ENCODE measurements at regions not wholly inside any gene's neighbourhood (a gene's known extent, or its start where the extent isn't known, plus 50 kb on each side); places are given as distances from the start of the nearest gene placed in this dataset.

GRCh38 chr2:103784261-103784660 lies 1022.4 kb downstream of the TMEM182 start:
- no peak overlapping the region for H3K27ac ChIP-seq (ENCODE audit: low read depth, low read length)
- H3K4me3 ChIP-seq (ENCODE audit: low read depth in 1 of 2, low read length in 2 of 2) = no peak overlapping the region
- no peaks in the 10 kb centered on the region for H3K27me3 ChIP-seq (ENCODE audit: control insufficient read depth in 1 of 2, insufficient read depth in 2 of 2, low read length in 2 of 2)
- no peaks in the 10 kb centered on the region for H3K4me1 ChIP-seq (ENCODE audit: control insufficient read depth in 1 of 2, insufficient read depth in 2 of 2, low read length in 2 of 2)
- H3K9ac ChIP-seq (ENCODE audit: low read depth in 1 of 2, low read length in 2 of 2) = no peak overlapping the region
- no peaks in the 10 kb centered on the region for H3K9me3 ChIP-seq (ENCODE audit: control insufficient read depth in 1 of 2, low read length in 2 of 2)
- H3K36me3 ChIP-seq (ENCODE audit: control insufficient read depth in 1 of 2, insufficient read depth in 2 of 2, low read length in 2 of 2) = no peaks in the 10 kb centered on the region

GRCh38 chr2:103785432-103785831 lies 1023.6 kb downstream of the TMEM182 start:
- H3K27me3 ChIP-seq (ENCODE audit: control insufficient read depth in 1 of 2, insufficient read depth in 2 of 2, low read length in 2 of 2) = no peaks in the 10 kb centered on the region

GRCh38 chr2:103785956-103786355 lies 1024.1 kb downstream of the TMEM182 start:
- H3K27me3 ChIP-seq (ENCODE audit: control insufficient read depth in 1 of 2, insufficient read depth in 2 of 2, low read length in 2 of 2) = no peaks in the 10 kb centered on the region
- no peaks in the 10 kb centered on the region for H3K9me3 ChIP-seq (ENCODE audit: control insufficient read depth in 1 of 2, low read length in 2 of 2)
- no peaks in the 10 kb centered on the region for H3K4me1 ChIP-seq (ENCODE audit: control insufficient read depth in 1 of 2, insufficient read depth in 2 of 2, low read length in 2 of 2)
- no peak overlapping the region for H3K27ac ChIP-seq (ENCODE audit: low read depth, low read length)
- H3K36me3 ChIP-seq (ENCODE audit: control insufficient read depth in 1 of 2, insufficient read depth in 2 of 2, low read length in 2 of 2) = no peaks in the 10 kb centered on the region
- no peak overlapping the region for H3K9ac ChIP-seq (ENCODE audit: low read depth in 1 of 2, low read length in 2 of 2)
- no peak overlapping the region for H3K4me3 ChIP-seq (ENCODE audit: low read depth in 1 of 2, low read length in 2 of 2)

More at GRCh38 chr2:103785432-103785831, 1023.6 kb downstream of the TMEM182 start:
- H3K27ac ChIP-seq (ENCODE audit: low read depth, low read length) = no peak overlapping the region
- no peaks in the 10 kb centered on the region for H3K36me3 ChIP-seq (ENCODE audit: control insufficient read depth in 1 of 2, insufficient read depth in 2 of 2, low read length in 2 of 2)
- no peaks in the 10 kb centered on the region for H3K9me3 ChIP-seq (ENCODE audit: control insufficient read depth in 1 of 2, low read length in 2 of 2)
- no peak overlapping the region for H3K9ac ChIP-seq (ENCODE audit: low read depth in 1 of 2, low read length in 2 of 2)
- no peaks in the 10 kb centered on the region for H3K4me1 ChIP-seq (ENCODE audit: control insufficient read depth in 1 of 2, insufficient read depth in 2 of 2, low read length in 2 of 2)
- no peak overlapping the region for H3K4me3 ChIP-seq (ENCODE audit: low read depth in 1 of 2, low read length in 2 of 2)

GRCh38 chr2:103788389-103788788 lies 1026.6 kb downstream of the TMEM182 start:
- Histone ChIP-seq H3K4me3 (ENCODE audit: low read depth in 1 of 2, low read length in 2 of 2) (no peak overlapping the region), H3K4me1 (ENCODE audit: control insufficient read depth in 1 of 2, insufficient read depth in 2 of 2, low read length in 2 of 2) (no peaks in the 10 kb centered on the region), H3K9me3 (ENCODE audit: control insufficient read depth in 1 of 2, low read length in 2 of 2) (no peaks in the 10 kb centered on the region), H3K36me3 (ENCODE audit: control insufficient read depth in 1 of 2, insufficient read depth in 2 of 2, low read length in 2 of 2) (no peaks in the 10 kb centered on the region), H3K27ac (ENCODE audit: low read depth, low read length) (no peak overlapping the region), H3K27me3 (ENCODE audit: control insufficient read depth in 1 of 2, insufficient read depth in 2 of 2, low read length in 2 of 2) (no peaks in the 10 kb centered on the region), H3K9ac (ENCODE audit: low read depth in 1 of 2, low read length in 2 of 2) (no peak overlapping the region)

GRCh38 chr2:103788951-103789350 lies 1027.1 kb downstream of the TMEM182 start:
- H3K9me3 ChIP-seq (ENCODE audit: control insufficient read depth in 1 of 2, low read length in 2 of 2) = no peaks in the 10 kb centered on the region
- H3K4me1 ChIP-seq (ENCODE audit: control insufficient read depth in 1 of 2, insufficient read depth in 2 of 2, low read length in 2 of 2) = no peaks in the 10 kb centered on the region
- H3K9ac ChIP-seq (ENCODE audit: low read depth in 1 of 2, low read length in 2 of 2) = no peak overlapping the region
- H3K27me3 ChIP-seq (ENCODE audit: control insufficient read depth in 1 of 2, insufficient read depth in 2 of 2, low read length in 2 of 2) = no peaks in the 10 kb centered on the region
- no peak overlapping the region for H3K4me3 ChIP-seq (ENCODE audit: low read depth in 1 of 2, low read length in 2 of 2)
- H3K27ac ChIP-seq (ENCODE audit: low read depth, low read length) = no peak overlapping the region
- no peaks in the 10 kb centered on the region for H3K36me3 ChIP-seq (ENCODE audit: control insufficient read depth in 1 of 2, insufficient read depth in 2 of 2, low read length in 2 of 2)

GRCh38 chr2:103789381-103790095 lies 1027.7 kb downstream of the TMEM182 start:
- no peak overlapping the region for H3K4me3 ChIP-seq (ENCODE audit: low read depth in 1 of 2, low read length in 2 of 2)
- no peak overlapping the region for H3K27ac ChIP-seq (ENCODE audit: low read depth, low read length)
- H3K9me3 ChIP-seq (ENCODE audit: control insufficient read depth in 1 of 2, low read length in 2 of 2) = no peaks in the 10 kb centered on the region

GRCh38 chr2:103792042-103792441 lies 1030.2 kb downstream of the TMEM182 start:
- H3K4me1 ChIP-seq (ENCODE audit: control insufficient read depth in 1 of 2, insufficient read depth in 2 of 2, low read length in 2 of 2) = no peaks in the 10 kb centered on the region
- H3K9me3 ChIP-seq (ENCODE audit: control insufficient read depth in 1 of 2, low read length in 2 of 2) = no peaks in the 10 kb centered on the region
- no peak overlapping the region for H3K27ac ChIP-seq (ENCODE audit: low read depth, low read length)
- no peak overlapping the region for H3K9ac ChIP-seq (ENCODE audit: low read depth in 1 of 2, low read length in 2 of 2)
- no peaks in the 10 kb centered on the region for H3K36me3 ChIP-seq (ENCODE audit: control insufficient read depth in 1 of 2, insufficient read depth in 2 of 2, low read length in 2 of 2)
- H3K4me3 ChIP-seq (ENCODE audit: low read depth in 1 of 2, low read length in 2 of 2) = no peak overlapping the region
- H3K27me3 ChIP-seq (ENCODE audit: control insufficient read depth in 1 of 2, insufficient read depth in 2 of 2, low read length in 2 of 2) = no peaks in the 10 kb centered on the region

More at GRCh38 chr2:103789381-103790095, 1027.7 kb downstream of the TMEM182 start:
- H3K36me3 ChIP-seq (ENCODE audit: control insufficient read depth in 1 of 2, insufficient read depth in 2 of 2, low read length in 2 of 2) = no peaks in the 10 kb centered on the region
- no peak overlapping the region for H3K9ac ChIP-seq (ENCODE audit: low read depth in 1 of 2, low read length in 2 of 2)
- no peaks in the 10 kb centered on the region for H3K4me1 ChIP-seq (ENCODE audit: control insufficient read depth in 1 of 2, insufficient read depth in 2 of 2, low read length in 2 of 2)
- H3K27me3 ChIP-seq (ENCODE audit: control insufficient read depth in 1 of 2, insufficient read depth in 2 of 2, low read length in 2 of 2) = no peaks in the 10 kb centered on the region

- no peaks in the 10 kb centered on the region for H3K4me1 ChIP-seq (ENCODE audit: control insufficient read depth in 1 of 2, insufficient read depth in 2 of 2, low read length in 2 of 2)
- no peak overlapping the region for H3K27ac ChIP-seq (ENCODE audit: low read depth, low read length)
- H3K9ac ChIP-seq (ENCODE audit: low read depth in 1 of 2, low read length in 2 of 2) = no peak overlapping the region
- no peaks in the 10 kb centered on the region for H3K9me3 ChIP-seq (ENCODE audit: control insufficient read depth in 1 of 2, low read length in 2 of 2)
- no peaks in the 10 kb centered on the region for H3K36me3 ChIP-seq (ENCODE audit: control insufficient read depth in 1 of 2, insufficient read depth in 2 of 2, low read length in 2 of 2)
- H3K4me3 ChIP-seq (ENCODE audit: low read depth in 1 of 2, low read length in 2 of 2) = no peak overlapping the region
- no peaks in the 10 kb centered on the region for H3K27me3 ChIP-seq (ENCODE audit: control insufficient read depth in 1 of 2, insufficient read depth in 2 of 2, low read length in 2 of 2)
Measured at GRCh38 chr2:103798291-103798690, 1036.5 kb downstream of the TMEM182 start.

GRCh38 chr2:103804013-103804412 lies 1042.2 kb downstream of the TMEM182 start:
- Histone ChIP-seq H3K4me1 (ENCODE audit: control insufficient read depth in 1 of 2, insufficient read depth in 2 of 2, low read length in 2 of 2) (no peaks in the 10 kb centered on the region), H3K27me3 (ENCODE audit: control insufficient read depth in 1 of 2, insufficient read depth in 2 of 2, low read length in 2 of 2) (no peaks in the 10 kb centered on the region), H3K36me3 (ENCODE audit: control insufficient read depth in 1 of 2, insufficient read depth in 2 of 2, low read length in 2 of 2) (no peaks in the 10 kb centered on the region), H3K4me3 (ENCODE audit: low read depth in 1 of 2, low read length in 2 of 2) (no peak overlapping the region), H3K9me3 (ENCODE audit: control insufficient read depth in 1 of 2, low read length in 2 of 2) (no peaks in the 10 kb centered on the region), H3K27ac (ENCODE audit: low read depth, low read length) (no peak overlapping the region), H3K9ac (ENCODE audit: low read depth in 1 of 2, low read length in 2 of 2) (no peak overlapping the region)

GRCh38 chr2:103805746-103806145 lies 1043.9 kb downstream of the TMEM182 start:
- Histone ChIP-seq H3K4me1 (ENCODE audit: control insufficient read depth in 1 of 2, insufficient read depth in 2 of 2, low read length in 2 of 2) (no peaks in the 10 kb centered on the region), H3K4me3 (ENCODE audit: low read depth in 1 of 2, low read length in 2 of 2) (no peak overlapping the region), H3K27ac (ENCODE audit: low read depth, low read length) (no peak overlapping the region), H3K9me3 (ENCODE audit: control insufficient read depth in 1 of 2, low read length in 2 of 2) (no peaks in the 10 kb centered on the region), H3K9ac (ENCODE audit: low read depth in 1 of 2, low read length in 2 of 2) (no peak overlapping the region), H3K36me3 (ENCODE audit: control insufficient read depth in 1 of 2, insufficient read depth in 2 of 2, low read length in 2 of 2) (no peaks in the 10 kb centered on the region), H3K27me3 (ENCODE audit: control insufficient read depth in 1 of 2, insufficient read depth in 2 of 2, low read length in 2 of 2) (no peaks in the 10 kb centered on the region)

Measured in duodenal mucosa (tissue), 2 donors.